ENCODE measurements at regions not wholly inside any gene's neighbourhood (a gene's known extent, or its start where the extent isn't known, plus 50 kb on each side); places are given as distances from the start of the nearest gene placed in this dataset.

DNA sequence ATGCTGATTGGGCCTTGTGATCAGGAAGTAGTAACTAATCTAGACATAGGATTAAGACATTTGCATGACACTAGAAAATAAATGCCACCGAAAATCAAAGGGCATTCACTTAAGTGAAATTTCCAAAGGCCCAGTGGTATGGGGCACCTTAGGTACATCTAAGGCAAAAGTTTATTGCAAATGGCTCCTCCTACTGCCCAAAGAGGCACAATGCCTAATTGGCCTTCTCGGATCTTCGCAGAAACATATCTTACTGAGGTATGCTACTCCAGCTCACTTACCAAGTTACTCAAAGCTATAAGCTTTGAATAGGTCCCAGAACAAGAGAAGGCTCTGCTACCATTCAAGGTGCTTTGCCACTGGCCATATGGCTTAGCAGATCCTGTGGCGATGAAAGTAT, 174.8 kb upstream of the CXCL13 start:
- FAIRE-seq: no peak
- Histone ChIP-seq H3K4me3 (ENCODE audit: low read depth, low read length) (no peak overlapping the region), H3K36me3 (ENCODE audit: control insufficient read depth, insufficient read depth, low read length) (no peaks in the 10 kb centered on the region), H3K27me3 (ENCODE audit: control insufficient read depth, insufficient read depth, low read length) (no peaks in the 10 kb centered on the region)
- no peak for DNase-seq (ENCODE audit: low read depth)
- TF ChIP-seq CTCF (IDR thresholded peaks at IDR 0.05; ENCODE audit: insufficient read depth, low read length, severe bottlenecking): no peak

- no peaks in the 10 kb centered on the region for H3K27me3 ChIP-seq (ENCODE audit: control insufficient read depth, insufficient read depth, low read length)
- no peak for FAIRE-seq
Measured at GRCh38 chr4:77431546-77431945, 174.1 kb upstream of the CXCL13 start.

GRCh38 chr4:77432717-77433417, 172.8 kb upstream of the CXCL13 start:
- no peaks in the 10 kb centered on the region for H3K36me3 ChIP-seq (ENCODE audit: control insufficient read depth, insufficient read depth, low read length)
- DNase-seq (ENCODE audit: low read depth) (peak; percentile 29), FAIRE-seq (peak; percentile 50)
- no peak overlapping the region for H3K4me3 ChIP-seq (ENCODE audit: low read depth, low read length)
- no peaks in the 10 kb centered on the region for H3K27me3 ChIP-seq (ENCODE audit: control insufficient read depth, insufficient read depth, low read length)
- TF ChIP-seq CTCF (IDR thresholded peaks at IDR 0.05; ENCODE audit: insufficient read depth, low read length, severe bottlenecking): no peak

More at GRCh38 chr4:77431546-77431945, 174.1 kb upstream of the CXCL13 start:
- Histone ChIP-seq H3K36me3 (ENCODE audit: control insufficient read depth, insufficient read depth, low read length) (no peaks in the 10 kb centered on the region), H3K4me3 (ENCODE audit: low read depth, low read length) (no peak overlapping the region)
- DNase-seq (ENCODE audit: low read depth): no peak
- TF ChIP-seq CTCF (IDR thresholded peaks at IDR 0.05; ENCODE audit: insufficient read depth, low read length, severe bottlenecking): no peak

DNA sequence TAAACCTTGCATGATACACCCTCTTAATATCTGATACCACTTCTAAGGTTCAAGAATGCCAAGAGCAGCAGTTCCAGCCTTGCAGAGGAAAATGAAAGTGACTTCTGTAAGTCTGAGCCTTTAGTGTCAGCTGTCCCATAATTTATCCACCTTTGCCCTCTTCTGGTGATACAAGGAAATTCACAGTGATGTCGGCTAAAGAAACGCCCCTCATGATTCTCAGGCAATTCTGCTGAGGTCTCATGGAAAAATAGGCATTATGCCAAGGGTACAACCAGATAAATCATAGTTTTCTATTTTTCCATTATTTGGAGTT, 172.2 kb upstream of the CXCL13 start:
- peak; percentile 55 for TF ChIP-seq CTCF (IDR thresholded peaks at IDR 0.05; ENCODE audit: insufficient read depth, low read length, severe bottlenecking)
- Histone ChIP-seq H3K4me3 (ENCODE audit: low read depth, low read length) (no peak overlapping the region), H3K36me3 (ENCODE audit: control insufficient read depth, insufficient read depth, low read length) (no peaks in the 10 kb centered on the region), H3K27me3 (ENCODE audit: control insufficient read depth, insufficient read depth, low read length) (no peaks in the 10 kb centered on the region)
- no peak for FAIRE-seq
- DNase-seq (ENCODE audit: low read depth): peak; percentile 64

GRCh38 chr4:77434299-77435092, 171.1 kb upstream of the CXCL13 start:
- no peaks in the 10 kb centered on the region for H3K36me3 ChIP-seq (ENCODE audit: control insufficient read depth, insufficient read depth, low read length)
- no peaks in the 10 kb centered on the region for H3K27me3 ChIP-seq (ENCODE audit: control insufficient read depth, insufficient read depth, low read length)
- no peak for FAIRE-seq
- no peak overlapping the region for H3K4me3 ChIP-seq (ENCODE audit: low read depth, low read length)
- no peak for DNase-seq (ENCODE audit: low read depth)
- TF ChIP-seq CTCF (IDR thresholded peaks at IDR 0.05; ENCODE audit: insufficient read depth, low read length, severe bottlenecking): no peak
